ENCODE measurements at regions not wholly inside any gene's neighbourhood (a gene's known extent, or its start where the extent isn't known, plus 50 kb on each side); places are given as distances from the start of the nearest gene placed in this dataset.

- TF ChIP-seq CTCF (IDR thresholded peaks at IDR 0.05) = no peak
- TF ChIP-seq POLR2AphosphoS5 (IDR thresholded peaks at IDR 0.05) = no peak
Observed at GRCh38 chr16:72500545-72500944, 328.6 kb upstream of the PMFBP1 start.

Data from esophagus muscularis mucosa (tissue), 3 donors.